ENCODE measurements at regions not wholly inside any gene's neighbourhood (a gene's known extent, or its start where the extent isn't known, plus 50 kb on each side); places are given as distances from the start of the nearest gene placed in this dataset.

DNA sequence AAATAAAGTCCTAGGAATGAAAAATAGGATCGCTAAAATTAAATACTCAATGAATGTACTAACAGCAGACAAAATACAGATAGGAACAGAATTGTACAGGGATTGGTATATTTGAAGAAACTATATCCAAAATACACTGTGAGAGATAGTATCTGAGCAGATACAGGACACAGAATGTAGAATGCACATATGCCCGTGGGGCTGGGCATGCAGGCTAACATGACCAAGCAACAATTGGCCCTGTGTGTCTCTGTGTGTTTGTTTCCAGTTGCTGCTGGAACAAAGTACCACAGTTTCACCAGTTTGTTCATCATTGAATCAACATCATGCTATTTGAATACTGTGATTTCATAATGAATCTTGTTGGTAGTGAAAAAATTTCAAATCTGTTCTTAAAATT lies 127.6 kb downstream of the PMAIP1 start:
- ChIA-PET CTCF (no interaction called here), POLR2A (ENCODE audit: low non-redundant PET) (no interaction called here)
- no peak for DNase-seq (ENCODE audit: low spot score)
- no peak overlapping the region for H3K27ac ChIP-seq
- TF ChIP-seq, protein P1, sequence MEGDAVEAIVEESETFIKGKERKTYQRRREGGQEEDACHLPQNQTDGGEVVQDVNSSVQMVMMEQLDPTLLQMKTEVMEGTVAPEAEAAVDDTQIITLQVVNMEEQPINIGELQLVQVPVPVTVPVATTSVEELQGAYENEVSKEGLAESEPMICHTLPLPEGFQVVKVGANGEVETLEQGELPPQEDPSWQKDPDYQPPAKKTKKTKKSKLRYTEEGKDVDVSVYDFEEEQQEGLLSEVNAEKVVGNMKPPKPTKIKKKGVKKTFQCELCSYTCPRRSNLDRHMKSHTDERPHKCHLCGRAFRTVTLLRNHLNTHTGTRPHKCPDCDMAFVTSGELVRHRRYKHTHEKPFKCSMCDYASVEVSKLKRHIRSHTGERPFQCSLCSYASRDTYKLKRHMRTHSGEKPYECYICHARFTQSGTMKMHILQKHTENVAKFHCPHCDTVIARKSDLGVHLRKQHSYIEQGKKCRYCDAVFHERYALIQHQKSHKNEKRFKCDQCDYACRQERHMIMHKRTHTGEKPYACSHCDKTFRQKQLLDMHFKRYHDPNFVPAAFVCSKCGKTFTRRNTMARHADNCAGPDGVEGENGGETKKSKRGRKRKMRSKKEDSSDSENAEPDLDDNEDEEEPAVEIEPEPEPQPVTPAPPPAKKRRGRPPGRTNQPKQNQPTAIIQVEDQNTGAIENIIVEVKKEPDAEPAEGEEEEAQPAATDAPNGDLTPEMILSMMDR (conservative IDR thresholded peaks at IDR 0.05; ENCODE audit: low read depth), result no peak

DNA sequence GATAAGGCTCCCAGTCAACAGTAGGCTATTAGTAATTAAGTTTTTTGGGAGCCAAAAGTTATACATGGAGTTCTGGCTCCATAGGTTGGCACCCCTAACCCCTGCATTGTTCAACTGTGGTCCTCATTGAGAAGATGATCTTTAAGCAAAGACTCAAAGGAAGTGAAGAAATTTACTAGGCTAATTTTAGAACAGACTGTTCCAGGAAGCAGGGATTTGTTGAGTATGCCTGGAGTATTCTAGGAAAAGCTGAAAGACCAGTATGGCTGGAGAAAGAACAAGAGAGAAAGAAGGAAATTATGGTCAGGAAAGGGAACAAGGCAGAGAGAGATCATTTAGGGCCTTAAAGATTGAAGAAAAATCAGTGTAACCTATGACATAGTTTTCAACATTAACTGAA lies 125.1 kb downstream of the PMAIP1 start:
- POLR2A ChIA-PET (ENCODE audit: low non-redundant PET), result no interaction called here
- CTCF ChIA-PET, result no interaction called here

DNA sequence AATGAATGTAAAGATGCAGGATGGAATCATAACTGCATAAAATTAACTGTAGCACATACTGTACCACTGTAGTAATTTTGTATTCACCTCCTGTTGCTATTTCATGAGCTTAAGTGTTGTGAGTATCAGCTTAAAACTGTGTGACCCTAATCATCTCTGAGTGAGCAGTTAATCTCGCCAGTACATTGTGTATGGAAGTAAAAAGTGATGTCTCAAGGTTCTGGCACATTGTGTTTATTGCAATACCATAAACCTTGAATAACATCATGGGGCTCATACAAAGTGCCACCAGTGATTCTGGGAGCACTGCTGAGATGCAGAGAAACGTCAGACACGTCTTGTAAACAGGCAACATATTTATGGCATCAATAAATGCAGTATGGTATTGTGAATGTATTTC lies 124.5 kb downstream of the PMAIP1 start:
- TF ChIP-seq, protein P1 (conservative IDR thresholded peaks at IDR 0.05; ENCODE audit: low read depth), result no peak
- no peak for DNase-seq (ENCODE audit: low spot score)
- H3K27ac ChIP-seq, result no peak overlapping the region
- CTCF ChIA-PET, result no interaction called here
- POLR2A ChIA-PET (ENCODE audit: low non-redundant PET), result no interaction called here

More for the DNA sequence above, 125.1 kb downstream of the PMAIP1 start:
- no peak overlapping the region for H3K27ac ChIP-seq
- TF ChIP-seq, protein P1 (conservative IDR thresholded peaks at IDR 0.05; ENCODE audit: low read depth), result no peak
- no peak for DNase-seq (ENCODE audit: low spot score)

DNA sequence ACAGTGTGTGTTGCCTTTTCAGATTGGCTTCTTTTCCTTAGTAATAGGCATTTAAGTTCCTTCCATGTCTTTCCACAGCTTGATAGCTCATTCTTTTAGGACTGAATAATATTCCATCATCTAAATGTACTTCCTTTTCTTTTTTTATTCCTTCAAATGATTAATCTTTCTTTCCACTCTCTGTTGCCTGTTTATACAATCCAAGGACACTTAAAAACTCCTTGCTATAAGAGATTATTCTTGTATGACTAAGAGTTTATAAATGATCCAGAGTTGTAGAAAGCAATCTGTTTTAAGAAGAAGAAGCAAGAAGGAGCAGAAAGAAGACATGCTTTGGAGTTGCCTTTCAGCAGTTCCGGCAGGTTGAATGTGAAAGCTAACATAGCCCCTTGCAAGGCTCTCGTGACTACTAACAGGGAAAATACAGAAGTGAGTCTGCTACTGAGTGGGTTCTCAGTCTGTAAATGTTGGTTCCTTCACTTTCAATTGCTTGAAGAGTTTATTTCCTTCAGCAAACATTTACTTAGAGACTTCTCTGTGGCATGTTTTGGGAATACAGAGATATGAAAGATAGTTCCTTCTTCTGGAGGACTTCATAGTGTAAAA lies 123.0 kb downstream of the PMAIP1 start:
- no peak for DNase-seq (ENCODE audit: low spot score)
- TF ChIP-seq, protein P1 (conservative IDR thresholded peaks at IDR 0.05; ENCODE audit: low read depth), result no peak
- POLR2A ChIA-PET (ENCODE audit: low non-redundant PET), result no interaction called here
- CTCF ChIA-PET, result no interaction called here
- H3K27ac ChIP-seq, result no peak overlapping the region

DNA sequence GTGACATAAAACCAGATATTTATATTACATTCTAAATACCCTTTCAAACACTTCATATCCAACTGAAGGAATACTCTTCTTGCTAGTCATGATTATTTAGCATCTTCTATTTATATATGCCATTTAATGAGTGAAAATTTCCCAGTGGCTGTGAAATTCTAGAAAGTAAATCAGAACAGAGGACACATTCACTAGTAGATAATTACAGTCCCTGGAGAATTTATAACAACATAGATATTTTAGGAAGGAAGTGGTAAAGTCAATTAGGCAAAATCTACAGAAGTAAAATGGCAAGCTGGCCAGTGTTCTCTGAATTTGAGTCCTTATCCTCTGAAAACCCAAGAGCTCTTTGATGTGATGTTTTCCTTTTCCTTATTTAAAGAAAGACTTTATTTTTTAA lies 121.8 kb downstream of the PMAIP1 start:
- CTCF ChIA-PET, result interaction anchor here (0.5 kb wide), 1 partner anchor 157 kb away, joined by 3 read pairs; no protein-coding TSS in a partner anchor
- H3K27ac ChIP-seq, result no peak overlapping the region
- POLR2A ChIA-PET (ENCODE audit: low non-redundant PET), result no interaction called here
- TF ChIP-seq, protein P1 (conservative IDR thresholded peaks at IDR 0.05; ENCODE audit: low read depth), result no peak
- DNase-seq (ENCODE audit: low spot score), result no peak

DNA sequence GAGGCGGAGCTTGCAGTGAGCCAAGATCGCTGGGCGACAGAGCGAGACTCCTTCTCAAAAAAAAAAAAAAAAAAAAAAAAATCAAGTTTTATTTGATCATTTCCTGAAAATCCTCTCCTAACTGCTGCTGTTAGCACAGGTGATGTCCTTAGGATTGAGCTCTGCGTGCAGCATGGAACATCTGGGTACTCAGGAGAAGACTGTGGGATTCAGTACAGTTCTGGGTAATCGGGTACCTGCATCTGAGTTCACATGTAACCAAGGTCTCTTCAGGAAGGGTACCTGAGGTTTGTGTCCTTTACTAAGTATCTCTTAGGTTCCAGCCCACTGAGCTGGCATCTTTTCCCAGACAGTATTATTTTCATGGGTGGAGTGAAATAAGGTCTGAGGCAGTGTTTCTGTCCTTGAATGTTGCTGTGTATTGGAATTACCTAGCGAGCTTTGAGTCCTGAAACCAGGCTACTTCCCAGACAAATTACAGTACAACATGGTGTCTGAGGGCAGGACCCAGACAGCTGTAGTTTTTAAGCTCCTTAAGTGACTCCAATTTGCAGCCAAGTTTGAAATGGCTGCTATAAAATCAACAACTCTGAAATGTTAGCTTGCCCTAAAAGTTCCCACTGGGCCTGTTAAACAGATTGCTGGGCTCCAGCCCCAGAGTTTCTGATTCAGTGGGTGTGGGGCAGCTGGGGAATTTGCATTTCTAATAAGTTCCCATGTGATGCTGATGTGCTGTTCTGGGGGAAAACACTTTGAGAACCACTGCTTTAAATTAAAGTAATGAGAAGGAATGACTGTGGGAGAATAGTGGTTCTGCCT lies 120.5 kb downstream of the PMAIP1 start:
- TF ChIP-seq, protein P1 (conservative IDR thresholded peaks at IDR 0.05; ENCODE audit: low read depth), result no peak
- ChIA-PET CTCF (no interaction called here), POLR2A (ENCODE audit: low non-redundant PET) (no interaction called here)
- no peak overlapping the region for H3K27ac ChIP-seq
- no peak for DNase-seq (ENCODE audit: low spot score)

All from RWPE1 (cell line).